ENCODE measurements at regions not wholly inside any gene's neighbourhood (a gene's known extent, or its start where the extent isn't known, plus 50 kb on each side); places are given as distances from the start of the nearest gene placed in this dataset.
A peak's percentile ranks its signal among the peaks of the same experiment; 100 is the strongest.
"Not testable (repeated sequence)": the region's sequence is repeated elsewhere in the genome, so short reads cannot be mapped to it uniquely, and the experiment has no call there.

GRCh38 chr18:76307293-76307690, 187.8 kb downstream of the ZNF516 start:
- DNase-seq, result no peak

GRCh38 chr18:76306685-76307292, 188.3 kb downstream of the ZNF516 start:
- DNase-seq, result peak; percentile 33

GRCh38 chr18:76285866-76286265, 209.2 kb downstream of the ZNF516 start:
- DNase-seq, result no peak

- DNase-seq, result no peak
Measured at GRCh38 chr18:76281565-76281964, 213.5 kb downstream of the ZNF516 start.

GRCh38 chr18:76277801-76278200, 217.2 kb downstream of the ZNF516 start:
- no peak for DNase-seq

GRCh38 chr18:76275727-76276313, 219.2 kb downstream of the ZNF516 start:
- DNase-seq, result no peak

- peak; percentile 2 for DNase-seq
Measured at GRCh38 chr18:76274468-76275289, 220.4 kb downstream of the ZNF516 start.

- DNase-seq, result no peak
Measured at GRCh38 chr18:76273956-76274355, 221.1 kb downstream of the ZNF516 start.

GRCh38 chr18:76273036-76273545, 222.0 kb downstream of the ZNF516 start:
- no peak for DNase-seq

GRCh38 chr18:76267423-76267822, 227.6 kb downstream of the ZNF516 start:
- DNase-seq, result not testable (repeated sequence)

GRCh38 chr18:76266236-76266991, 228.6 kb downstream of the ZNF516 start:
- no peak for DNase-seq

- DNase-seq, result no peak
Measured at GRCh38 chr18:76265497-76266235, 229.4 kb downstream of the ZNF516 start.

- no peak for DNase-seq
Measured at GRCh38 chr18:76264876-76265250, 230.2 kb downstream of the ZNF516 start.

GRCh38 chr18:76264198-76264875, 230.7 kb downstream of the ZNF516 start:
- DNase-seq, result no peak

- no peak for DNase-seq
Measured at GRCh38 chr18:76263046-76264005, 231.7 kb downstream of the ZNF516 start.

- DNase-seq, result no peak
Measured at GRCh38 chr18:76260941-76261472, 234.0 kb downstream of the ZNF516 start.

- DNase-seq, result no peak
Measured at GRCh38 chr18:76259711-76260110, 235.3 kb downstream of the ZNF516 start.

- DNase-seq, result no peak
Measured at GRCh38 chr18:76259096-76259495, 235.9 kb downstream of the ZNF516 start.

GRCh38 chr18:76258209-76258608, 236.8 kb downstream of the ZNF516 start:
- DNase-seq, result no peak

- DNase-seq, result no peak
Measured at GRCh38 chr18:76255070-76255683, 239.9 kb downstream of the ZNF516 start.
